CD4-positive, alpha-beta T cell (primary cell): ENCODE measurements at regions not wholly inside any gene's neighbourhood (a gene's known extent, or its start where the extent isn't known, plus 50 kb on each side); places are given as distances from the start of the nearest gene placed in this dataset.

ENCODE experiments used
- ATAC-seq: fragments of 200-7000 bp; cut with Tn5 transposase; one replicate; pipeline ENCODE4 v1.10.0; 2022; ENCODE audit warnings: mild to moderate bottlenecking; ENCODE audit not compliant: poor library complexity
- CTCF ChIA-PET: fragments of 350-600 bp; sonication (Branson Sonifier 250); formaldehyde crosslinking; loops from one replicate; lab custom pipeline; 2021; ENCODE audit warnings: antibody characterized with exemption, inconsistent platforms; lab: Charles Lee
- POLR2A ChIA-PET: fragments of 350-600 bp; sonication (Branson Sonifier 250); formaldehyde crosslinking; loops from one replicate; lab custom pipeline; 2021; ENCODE audit warnings: antibody characterized with exemption, inconsistent platforms; lab: Charles Lee
- DNase-seq, 14 experiments: peaks; one replicate each; pipeline ENCODE4 v3.0.0-alpha.2; 2013 to 2020; ENCODE audit warnings: mixed read lengths in 2 of 14
- H3K27ac ChIP-seq, 2 donors: one replicate each; pipeline versions ENCODE4 v1.5.1 to v1.7.0; 2013; ENCODE audit warnings: low read length in 2 of 2, low read depth in 1 of 2, mild to moderate bottlenecking in 1 of 2
- H3K27me3 ChIP-seq, 2 experiments: 1 replicate in 1 of 2; 2 replicates in 1 of 2; pipeline versions ENCODE4 v1.6.1 to v1.7.0; 2013; ENCODE audit warnings: low read length in 2 of 2, control low read depth in 1 of 2, mild to moderate bottlenecking in 1 of 2, moderate library complexity in 1 of 2; ENCODE audit not compliant: insufficient read depth in 2 of 2, control insufficient read depth in 1 of 2
- H3K36me3 ChIP-seq: one replicate; pipeline ENCODE4 v1.6.1; 2013; ENCODE audit warnings: low read length, control low read depth; ENCODE audit not compliant: insufficient read depth
- H3K4me1 ChIP-seq: one replicate; pipeline ENCODE4 v1.6.1; 2013; ENCODE audit warnings: low read length, control low read depth; ENCODE audit not compliant: insufficient read depth
- H3K4me3 ChIP-seq: one replicate; pipeline ENCODE4 v1.5.1; 2013; ENCODE audit warnings: mild to moderate bottlenecking, low read length, moderate library complexity
- H3K9me3 ChIP-seq, 2 experiments: 1 replicate in 1 of 2; 2 replicates in 1 of 2; pipeline versions ENCODE4 v1.6.1 to v1.7.0; 2013; ENCODE audit warnings: low read length in 2 of 2, mild to moderate bottlenecking in 2 of 2, control low read depth in 1 of 2, moderate library complexity in 1 of 2; ENCODE audit not compliant: control insufficient read depth in 1 of 2, insufficient read depth in 1 of 2
- H3K27ac Mint-ChIP-seq: one replicate; pipeline ENCODE4 v1.8.0; 2020; ENCODE audit warnings: mixed read lengths
- H3K27me3 Mint-ChIP-seq: one replicate; pipeline ENCODE4 v1.8.0; 2021; ENCODE audit warnings: mixed read lengths
- H3K36me3 Mint-ChIP-seq: one replicate; pipeline ENCODE4 v1.8.0; 2021; ENCODE audit warnings: low read depth, mixed read lengths
- H3K4me1 Mint-ChIP-seq: one replicate; pipeline ENCODE4 v1.8.0; 2021; ENCODE audit warnings: low read depth, mixed read lengths
- H3K4me3 Mint-ChIP-seq: one replicate; pipeline ENCODE4 v1.8.0; 2020; ENCODE audit warnings: mild to moderate bottlenecking, mixed read lengths
- H3K9me3 Mint-ChIP-seq: one replicate; pipeline ENCODE4 v1.8.0; 2020; ENCODE audit warnings: mixed read lengths
- CTCF ChIP-seq: fragments of 200-600 bp; IDR thresholded peaks from one replicate; pipeline ENCODE4 v1.8.0; 2022; ENCODE audit warnings: antibody characterized with exemption, mild to moderate bottlenecking
- intact Hi-C, 2 experiments: fragments of 100-400 bp; cut with DNase I in 1 of 2; cut with micrococcal nuclease in 1 of 2; formaldehyde crosslinking; loops; one replicate each; pipeline versions ENCODE4 v1.15.1 to v1.9.0; 2023 to 2025; cut with DNase I, micrococcal nuclease

GRCh38 chr5:2187156-2187555 lies 304.4 kb upstream of the IRX4 start:
- Mint-ChIP-seq H3K27ac (no peak overlapping the region), H3K4me1 (no peaks in the 10 kb centered on the region)
- no peak overlapping the region for H3K27ac ChIP-seq

GRCh38 chr5:2186472-2187015 lies 303.8 kb upstream of the IRX4 start:
- Histone ChIP-seq H3K27me3 (no peaks in the 10 kb centered on the region), H3K27ac (no peak overlapping the region), H3K4me3 (no peak overlapping the region), H3K9me3 (peaks cover 0 to 17% of the 10 kb centered on the region in 2 experiments), H3K4me1 (no peaks in the 10 kb centered on the region), H3K36me3 (no peaks in the 10 kb centered on the region)
- TF ChIP-seq CTCF, result no peak
- Mint-ChIP-seq H3K27me3 (peaks cover 8% of the 10 kb centered on the region), H3K4me1 (no peaks in the 10 kb centered on the region), H3K36me3 (no peaks in the 10 kb centered on the region), H3K4me3 (no peak overlapping the region), H3K9me3 (no peaks in the 10 kb centered on the region), H3K27ac (no peak overlapping the region)
- ChIA-PET POLR2A (no interaction called here), CTCF (no interaction called here)
- intact Hi-C loops, result no loop called here
- ATAC-seq (no peak), DNase-seq (no peak)

More at GRCh38 chr5:2187156-2187555, 304.4 kb upstream of the IRX4 start:
- no peaks in the 10 kb centered on the region for H3K36me3 ChIP-seq
- no peak for TF ChIP-seq CTCF
- H3K27me3 Mint-ChIP-seq, result peaks cover 8% of the 10 kb centered on the region
- DNase-seq (no peak), ATAC-seq (no peak)
- H3K9me3 ChIP-seq, result peaks cover 0 to 11% of the 10 kb centered on the region in 2 experiments
- H3K36me3 Mint-ChIP-seq, result no peaks in the 10 kb centered on the region
- H3K9me3 Mint-ChIP-seq, result no peaks in the 10 kb centered on the region
- no peaks in the 10 kb centered on the region for H3K4me1 ChIP-seq
- H3K4me3 Mint-ChIP-seq, result no peak overlapping the region
- POLR2A ChIA-PET, result no interaction called here
- H3K27me3 ChIP-seq, result no peaks in the 10 kb centered on the region
- intact Hi-C loops, result no loop called here
- CTCF ChIA-PET, result no interaction called here
- no peak overlapping the region for H3K4me3 ChIP-seq

GRCh38 chr5:2185646-2186471 lies 303.1 kb upstream of the IRX4 start:
- H3K27me3 Mint-ChIP-seq, result peaks cover 8% of the 10 kb centered on the region
- no peak overlapping the region for H3K27ac Mint-ChIP-seq
- ChIA-PET POLR2A (no interaction called here), CTCF (no interaction called here)
- no peak for ATAC-seq
- H3K4me1 ChIP-seq, result no peaks in the 10 kb centered on the region
- no peaks in the 10 kb centered on the region for H3K27me3 ChIP-seq
- H3K4me3 Mint-ChIP-seq, result no peak overlapping the region
- no peak for DNase-seq
- peaks cover 0 to 19% of the 10 kb centered on the region in 2 experiments for H3K9me3 ChIP-seq
- no peak overlapping the region for H3K27ac ChIP-seq
- intact Hi-C loops, result no loop called here
- TF ChIP-seq CTCF, result no peak
- no peak overlapping the region for H3K4me3 ChIP-seq
- no peaks in the 10 kb centered on the region for H3K9me3 Mint-ChIP-seq
- H3K36me3 ChIP-seq, result no peaks in the 10 kb centered on the region
- no peaks in the 10 kb centered on the region for H3K36me3 Mint-ChIP-seq
- H3K4me1 Mint-ChIP-seq, result no peaks in the 10 kb centered on the region
